HG03060 (cell line): ENCODE measurements at regions not wholly inside any gene's neighbourhood (a gene's known extent, or its start where the extent isn't known, plus 50 kb on each side); places are given as distances from the start of the nearest gene placed in this dataset.
"Not testable (repeated sequence)": the region's sequence is repeated elsewhere in the genome, so short reads cannot be mapped to it uniquely, and the experiment has no call there.

Experiments used
- ATAC-seq: cut with Tn5 transposase; IDR thresholded peaks from one replicate; pipeline ENCODE4 v1.9.1; 2021; ENCODE audit warnings: low read depth, moderate number of reproducible peaks; ENCODE audit not compliant: unreplicated experiment

DNA sequence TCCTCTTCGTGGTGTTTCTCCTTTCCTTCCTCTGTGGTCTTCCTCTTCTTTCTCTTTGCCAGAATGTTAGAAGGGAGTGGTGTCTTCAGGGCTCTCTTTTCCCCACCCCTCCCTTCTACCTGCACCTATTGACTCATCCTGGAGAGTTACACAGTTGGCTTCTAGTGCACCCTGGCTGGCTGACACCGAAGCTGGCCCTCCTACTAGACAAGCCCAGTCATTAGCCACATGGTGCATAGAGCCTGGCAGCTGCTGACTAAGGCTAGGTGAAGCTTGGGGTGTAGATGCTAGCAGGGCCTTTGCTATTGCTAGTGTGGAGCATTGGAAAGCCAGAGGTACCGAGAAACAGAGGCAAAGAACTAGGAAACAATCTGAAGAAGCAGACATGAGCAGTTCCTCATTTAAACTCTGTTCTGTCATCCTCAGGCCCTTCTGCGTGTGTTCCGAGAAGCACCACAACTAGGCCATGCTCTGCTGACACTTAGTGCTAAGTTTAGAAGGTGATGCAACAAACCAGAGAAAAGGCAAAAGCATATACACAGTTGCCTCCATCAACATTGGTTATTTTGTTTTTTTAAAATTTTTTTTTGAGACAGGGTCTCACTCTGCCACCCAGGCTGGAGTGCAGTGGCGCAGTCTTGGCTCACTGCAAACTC is 213.9 kb downstream of the BAMBI start:
- no peak for ATAC-seq

DNA sequence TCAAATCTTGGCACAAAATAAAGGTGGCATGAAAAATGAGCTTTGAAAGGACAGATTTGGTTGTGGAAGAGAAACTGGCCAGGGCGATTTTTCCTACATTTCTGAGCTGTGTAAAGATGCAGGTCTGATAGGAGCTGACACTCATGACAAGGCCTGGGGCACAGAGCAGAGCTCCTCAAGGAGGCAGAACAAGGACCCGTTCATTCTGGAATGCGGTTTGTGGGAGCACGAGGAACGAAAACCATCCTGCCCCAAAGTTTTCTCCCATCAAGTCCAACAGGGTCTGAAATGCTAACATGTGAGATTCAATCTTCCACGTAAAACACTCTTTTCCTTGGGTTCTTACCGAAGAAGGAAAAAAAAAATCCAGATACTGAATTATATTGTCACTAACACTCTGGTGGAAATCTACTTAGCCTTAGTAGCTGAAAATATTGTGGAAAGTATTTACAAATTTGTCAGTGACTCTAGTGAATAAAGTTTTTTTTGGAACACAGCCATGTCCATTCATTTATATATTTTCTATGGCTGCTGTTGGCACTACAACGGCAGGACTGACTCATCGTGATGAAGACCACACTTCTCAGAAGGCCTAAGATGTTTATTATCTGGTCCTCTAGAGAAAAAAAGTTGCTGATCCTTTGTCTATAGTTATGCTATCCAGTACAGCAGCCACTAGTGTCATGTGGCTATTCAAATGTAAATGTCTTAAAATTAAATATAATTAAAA is 215.7 kb downstream of the BAMBI start:
- no peak for ATAC-seq

DNA sequence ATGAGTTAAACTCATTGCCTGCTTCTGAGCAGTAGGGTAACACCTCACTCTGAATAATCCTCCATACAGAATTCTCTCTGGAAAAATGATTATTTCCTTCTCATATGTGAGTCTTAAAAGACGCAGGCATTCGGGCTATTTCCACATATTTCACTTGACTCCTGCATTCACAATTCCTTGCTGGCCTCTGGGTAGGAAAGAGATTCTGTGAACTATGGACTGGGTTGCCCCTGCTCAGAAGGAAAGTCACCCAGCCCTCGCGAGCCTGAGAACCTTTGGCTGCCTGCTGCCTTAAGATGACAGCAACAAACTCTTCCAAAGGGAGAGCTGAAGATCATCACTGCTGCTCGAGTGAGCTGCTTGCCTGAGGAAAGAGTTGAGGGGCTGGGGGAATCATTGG is 216.8 kb downstream of the BAMBI start:
- ATAC-seq, result no peak

DNA sequence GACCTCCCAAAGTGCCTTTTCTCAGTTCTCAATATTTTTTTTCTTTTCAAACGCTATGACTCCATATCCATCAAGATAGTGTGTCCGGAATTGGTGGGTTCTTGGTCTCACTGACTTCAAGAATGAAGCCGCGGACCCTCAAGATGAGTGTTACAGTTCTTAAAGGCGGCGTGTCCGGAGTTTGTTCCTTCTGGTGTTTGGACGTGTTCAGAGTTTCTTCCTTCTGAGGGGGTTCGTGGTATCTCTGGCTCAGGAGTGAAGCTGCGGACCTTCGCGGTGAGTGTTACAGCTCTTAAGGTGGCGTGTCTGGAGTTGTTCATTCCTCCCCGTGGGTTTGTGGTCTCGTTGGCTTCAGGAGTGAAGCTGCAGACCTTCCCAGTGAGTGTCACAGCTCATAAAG is 218.3 kb downstream of the BAMBI start:
- ATAC-seq, result not testable (repeated sequence)

DNA sequence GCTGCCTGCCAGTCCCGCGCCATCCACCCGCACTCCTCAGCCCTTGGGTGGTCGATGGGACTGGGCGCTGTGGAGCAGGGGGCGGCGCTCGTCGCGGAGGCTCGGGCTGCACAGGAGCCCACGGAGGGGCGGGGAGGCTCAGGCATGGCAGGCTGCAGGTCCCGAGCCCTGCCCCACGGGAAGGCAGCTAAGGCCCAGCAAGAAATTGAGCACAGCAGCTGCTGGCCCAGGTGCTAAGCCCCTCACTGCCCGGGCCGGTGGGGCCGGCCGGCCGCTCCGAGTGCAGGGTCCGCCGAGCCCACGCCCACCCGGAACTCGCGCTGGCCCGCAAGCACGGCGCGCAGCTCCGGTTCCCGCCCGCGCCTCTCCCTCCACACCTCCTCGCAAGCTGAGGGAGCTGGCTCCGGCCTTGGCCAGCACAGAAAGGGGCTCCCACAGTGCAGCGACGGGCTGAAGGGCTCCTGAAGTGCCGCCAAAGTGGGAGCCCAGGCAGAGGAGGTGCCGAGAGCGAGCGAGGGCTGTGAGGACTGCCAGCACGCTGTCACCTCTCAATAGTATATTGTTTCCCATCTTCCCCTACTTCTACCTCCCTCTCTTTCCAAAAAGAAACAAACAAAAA is 219.6 kb downstream of the BAMBI start:
- not testable (repeated sequence) for ATAC-seq

DNA sequence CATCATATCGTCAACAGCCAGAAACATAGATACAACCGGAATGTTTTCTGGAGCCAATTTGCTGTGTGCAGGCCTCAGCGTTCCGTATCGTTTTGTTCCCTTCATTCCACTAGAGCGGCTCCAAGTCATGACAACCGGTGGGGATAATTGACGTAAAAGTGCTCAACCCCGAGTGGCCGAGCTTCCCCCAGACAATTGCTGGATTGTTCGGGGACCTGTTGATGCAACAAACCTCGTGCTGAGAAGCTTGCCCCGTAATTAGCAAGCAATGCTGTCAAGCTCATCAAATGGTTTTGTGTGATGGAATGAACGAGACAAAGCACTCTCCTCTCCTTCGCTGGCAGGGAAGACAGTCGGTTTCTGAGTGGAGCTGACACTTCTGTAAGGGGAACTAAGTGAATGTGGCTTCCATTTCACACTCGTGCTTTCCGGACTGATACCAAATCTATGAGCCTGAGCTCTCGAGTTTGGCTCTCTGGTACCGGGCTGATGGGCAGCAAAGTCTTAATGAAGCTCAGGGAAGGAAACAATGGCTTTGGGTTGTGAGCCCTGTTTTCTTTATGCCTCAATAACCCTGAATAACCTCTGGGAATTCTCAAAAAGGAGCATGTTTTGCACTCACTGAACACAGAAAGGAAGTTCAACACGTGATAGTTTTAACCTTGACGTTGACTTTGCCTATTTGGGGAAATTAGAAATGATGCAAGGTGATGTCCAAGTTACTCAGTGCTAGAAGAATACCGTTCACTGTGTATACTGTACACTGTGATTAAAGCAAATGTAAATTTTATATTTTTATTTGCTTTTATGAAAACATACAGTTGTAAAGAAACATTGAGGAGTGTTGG is 220.5 kb downstream of the BAMBI start:
- ATAC-seq, result no peak

DNA sequence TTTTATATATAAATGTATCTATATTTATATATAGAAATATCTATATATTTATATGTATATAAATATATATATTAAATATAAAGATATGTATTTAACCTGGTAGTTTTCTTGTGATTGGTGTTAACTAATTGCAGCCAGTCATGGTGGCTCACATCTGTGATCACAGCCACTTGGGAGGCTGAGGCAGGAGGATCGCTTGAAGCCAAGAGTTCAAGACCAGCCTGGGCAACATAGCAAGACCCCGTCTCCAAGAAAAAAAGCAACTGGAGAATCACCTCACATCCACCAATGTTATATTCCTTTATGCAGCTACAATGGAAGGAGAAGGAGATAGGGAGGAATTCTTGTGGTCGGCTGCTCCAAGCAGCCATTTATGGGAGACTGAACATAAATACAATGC is 224.9 kb downstream of the BAMBI start:
- no peak for ATAC-seq

DNA sequence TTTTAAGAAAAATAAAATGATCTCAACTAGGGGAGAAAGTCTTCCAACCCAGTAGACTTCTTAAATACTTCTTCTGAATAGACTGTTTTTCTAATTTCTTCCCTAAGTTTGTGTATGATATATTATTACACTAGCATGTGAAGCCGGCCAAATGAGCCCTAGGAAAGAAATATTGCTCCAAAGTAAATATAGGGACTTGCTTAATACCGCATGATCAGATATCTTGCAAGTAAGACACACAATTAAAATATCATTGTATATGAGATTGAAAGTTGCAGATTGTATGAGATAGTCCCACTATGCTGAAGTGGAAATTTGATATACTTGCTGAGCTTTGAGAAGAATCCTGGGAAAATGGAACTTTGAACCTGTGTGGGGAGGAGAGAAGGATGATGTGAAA is 225.7 kb downstream of the BAMBI start:
- ATAC-seq, result no peak

DNA sequence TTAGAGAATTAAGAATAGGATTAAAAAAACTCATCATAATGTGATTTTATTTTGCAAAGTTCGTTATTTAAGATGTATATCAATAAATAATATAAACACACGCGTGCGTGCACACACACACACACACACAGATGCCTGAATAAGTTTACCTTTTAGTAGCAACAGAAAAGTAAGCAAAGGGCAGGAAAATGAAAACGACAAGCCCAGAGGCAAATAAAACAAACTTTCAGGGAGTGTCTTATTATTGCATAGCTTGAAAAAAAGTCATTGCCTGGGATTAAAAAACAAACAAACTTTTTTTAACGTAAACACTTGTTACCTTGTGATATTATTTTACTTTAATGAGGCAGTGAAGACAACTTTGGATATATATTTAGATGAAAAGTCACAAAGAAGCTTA is 226.4 kb downstream of the BAMBI start:
- no peak for ATAC-seq

DNA sequence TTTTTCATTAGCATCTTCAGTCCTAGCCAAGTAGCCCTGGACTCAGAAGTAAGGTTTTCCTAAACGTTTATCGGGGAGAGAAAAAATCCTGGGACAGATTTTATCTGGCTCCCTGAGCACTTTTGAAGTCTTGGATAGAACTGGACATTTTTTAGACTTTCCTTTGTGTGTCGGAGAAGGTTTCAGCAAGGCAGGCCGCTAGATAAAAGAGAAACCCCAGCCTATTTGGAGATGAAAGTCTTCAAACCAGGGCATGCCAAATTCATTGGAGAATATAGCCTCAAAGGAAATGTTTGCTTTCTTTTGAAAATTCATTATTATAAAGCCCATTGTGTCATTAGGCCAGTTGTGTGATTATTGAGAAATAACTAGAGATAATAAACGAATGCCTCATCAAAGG is 228.1 kb downstream of the BAMBI start:
- ATAC-seq, result no peak

DNA sequence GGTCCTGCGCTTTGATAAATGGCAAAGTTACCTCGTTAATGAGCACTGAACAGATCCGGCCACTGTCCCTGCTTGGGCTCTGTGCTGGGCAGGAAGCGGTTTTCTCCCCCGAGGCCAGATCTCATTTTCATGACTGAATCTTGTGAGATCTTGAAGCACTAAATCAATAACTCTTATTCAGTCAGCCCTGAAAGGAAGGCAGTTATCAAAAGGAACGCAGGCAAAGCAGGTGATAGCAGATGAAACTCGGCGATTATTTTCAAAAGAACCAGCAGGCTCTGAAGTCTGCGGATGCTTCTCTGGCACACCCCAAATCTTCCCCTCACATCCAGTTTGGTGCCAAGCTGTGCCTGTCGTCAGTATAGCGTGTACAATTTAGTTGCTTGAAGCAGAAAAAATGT is 228.7 kb downstream of the BAMBI start:
- ATAC-seq, result no peak

DNA sequence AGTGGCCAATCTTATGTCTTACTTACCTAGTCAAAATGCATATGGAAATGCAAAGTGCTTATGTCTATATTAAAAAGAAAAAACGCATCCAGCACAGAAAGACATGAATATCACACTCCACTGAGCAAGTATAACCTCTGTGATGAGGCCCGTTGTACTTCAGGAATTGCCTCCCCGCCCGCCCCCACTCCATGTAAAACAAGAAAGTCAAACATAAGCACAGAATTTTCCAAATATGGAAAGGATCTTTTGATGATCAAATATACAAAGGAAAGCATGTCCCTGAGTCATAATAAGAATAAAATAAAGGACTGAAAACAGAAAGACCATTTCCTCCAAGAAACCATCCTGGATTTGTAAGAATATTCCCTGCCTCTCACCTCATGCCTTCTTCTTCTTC is 229.1 kb downstream of the BAMBI start:
- ATAC-seq, result no peak

DNA sequence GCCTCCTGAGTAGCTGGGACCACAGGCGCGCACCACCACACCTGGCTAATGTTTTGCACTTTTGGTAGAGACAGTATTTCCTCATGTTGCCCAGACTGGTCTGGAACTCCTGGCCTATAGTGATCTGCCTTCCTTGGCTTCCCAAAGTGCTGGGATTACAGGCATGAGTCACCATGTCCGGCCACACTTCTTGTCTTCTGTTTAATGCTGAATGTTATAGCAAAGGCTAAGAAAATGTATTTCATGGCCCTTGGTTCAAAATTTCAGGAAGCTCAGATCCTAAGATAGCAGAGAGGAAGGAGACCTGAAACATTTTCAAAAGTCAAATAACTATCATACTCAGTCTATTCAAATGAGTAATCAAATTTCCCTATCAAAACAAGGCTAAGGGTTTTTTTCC is 229.6 kb downstream of the BAMBI start:
- ATAC-seq, result no peak

DNA sequence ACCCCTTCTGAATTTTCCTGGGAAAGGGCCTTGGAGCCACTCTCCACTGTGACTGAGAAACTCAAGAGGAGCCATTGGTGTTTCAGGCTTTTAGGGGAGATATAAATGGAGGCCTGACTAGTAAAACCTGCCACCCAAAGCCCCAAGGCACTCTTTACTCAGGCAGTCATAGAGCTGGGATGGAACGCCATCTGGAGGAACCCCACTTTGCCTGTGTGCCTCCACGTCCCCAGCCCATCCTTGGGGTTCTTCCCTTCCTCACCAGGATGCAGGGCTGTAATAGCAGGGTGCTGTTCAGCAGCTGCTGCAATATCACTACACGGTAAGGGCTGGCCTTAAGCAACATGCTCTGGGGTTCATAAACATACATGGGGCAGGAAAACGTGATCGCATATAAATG is 232.6 kb downstream of the BAMBI start:
- no peak for ATAC-seq

DNA sequence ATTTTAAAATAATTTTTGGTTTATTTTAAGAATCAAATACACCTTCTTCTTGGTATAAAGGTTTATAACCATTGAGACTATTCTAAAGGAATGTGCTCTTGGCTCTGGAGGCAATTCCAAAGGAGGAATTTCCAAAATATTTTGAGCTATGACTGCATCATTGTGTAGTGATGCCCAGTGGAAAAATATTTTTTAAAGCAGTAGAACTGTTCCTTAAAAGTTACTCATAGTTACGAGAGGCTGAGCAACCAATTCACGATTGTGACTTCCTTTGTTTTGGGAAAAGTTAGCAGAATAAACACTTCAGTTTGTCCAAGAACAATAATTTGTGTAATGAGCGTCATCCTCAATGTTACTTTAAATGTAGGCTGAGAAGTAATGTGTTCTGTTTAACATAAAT is 233.6 kb downstream of the BAMBI start:
- no peak for ATAC-seq

DNA sequence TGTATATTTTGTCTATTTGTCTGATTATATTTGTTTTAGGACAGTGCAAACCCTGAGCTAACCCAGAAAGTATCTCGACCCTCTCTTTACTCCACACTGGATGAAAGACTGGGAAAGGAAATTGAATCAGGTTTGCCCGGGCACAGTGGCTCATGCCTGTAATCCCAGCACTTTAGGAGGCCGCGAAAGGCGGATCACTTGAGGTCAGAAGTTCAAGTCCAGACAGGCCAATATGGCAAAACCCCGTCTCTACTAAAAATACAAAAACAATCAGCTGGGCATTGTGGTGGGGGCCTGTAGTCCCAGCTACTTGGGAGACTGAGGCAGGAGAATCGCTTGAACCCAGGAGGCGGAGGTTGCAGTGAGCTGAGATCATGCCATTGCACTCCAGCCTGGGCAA is 234.2 kb downstream of the BAMBI start:
- not testable (repeated sequence) for ATAC-seq

DNA sequence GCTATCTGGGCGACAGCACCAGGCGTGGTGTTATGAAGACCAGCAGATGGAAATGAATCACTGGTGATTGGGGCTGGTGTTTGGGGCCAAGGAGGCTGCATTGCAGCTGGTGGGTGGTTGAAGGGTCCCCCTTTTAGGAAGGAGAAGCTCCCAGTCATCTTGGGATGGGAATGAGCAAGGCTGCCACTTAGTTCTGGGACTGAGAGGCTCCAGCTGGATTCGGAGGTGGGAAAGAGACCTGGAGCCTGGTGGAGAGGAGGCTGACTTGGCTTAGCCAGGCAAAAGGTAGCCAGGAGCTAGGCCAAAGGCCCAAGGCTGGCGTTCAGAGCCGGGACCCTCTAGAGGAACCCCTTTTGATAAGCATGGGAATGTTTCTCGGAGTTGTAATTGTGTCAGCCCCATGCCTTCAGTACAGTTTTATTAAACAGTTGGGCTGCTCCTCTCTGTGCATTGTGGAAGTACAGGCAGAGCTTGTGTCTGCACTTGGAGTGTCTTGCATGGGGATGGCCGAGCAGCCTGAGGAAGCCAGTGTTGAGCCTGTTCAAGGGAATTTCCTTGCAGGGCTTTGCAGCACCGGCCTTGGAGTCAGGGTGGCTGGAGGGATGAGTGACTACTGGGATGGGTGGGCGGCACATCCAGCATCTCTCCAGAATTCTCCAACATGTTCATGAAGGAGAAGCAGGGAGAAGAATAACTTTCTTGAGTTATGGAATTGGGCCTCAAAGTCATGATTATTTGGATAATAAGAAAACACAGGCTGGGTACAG is 234.9 kb downstream of the BAMBI start:
- no peak for ATAC-seq

DNA sequence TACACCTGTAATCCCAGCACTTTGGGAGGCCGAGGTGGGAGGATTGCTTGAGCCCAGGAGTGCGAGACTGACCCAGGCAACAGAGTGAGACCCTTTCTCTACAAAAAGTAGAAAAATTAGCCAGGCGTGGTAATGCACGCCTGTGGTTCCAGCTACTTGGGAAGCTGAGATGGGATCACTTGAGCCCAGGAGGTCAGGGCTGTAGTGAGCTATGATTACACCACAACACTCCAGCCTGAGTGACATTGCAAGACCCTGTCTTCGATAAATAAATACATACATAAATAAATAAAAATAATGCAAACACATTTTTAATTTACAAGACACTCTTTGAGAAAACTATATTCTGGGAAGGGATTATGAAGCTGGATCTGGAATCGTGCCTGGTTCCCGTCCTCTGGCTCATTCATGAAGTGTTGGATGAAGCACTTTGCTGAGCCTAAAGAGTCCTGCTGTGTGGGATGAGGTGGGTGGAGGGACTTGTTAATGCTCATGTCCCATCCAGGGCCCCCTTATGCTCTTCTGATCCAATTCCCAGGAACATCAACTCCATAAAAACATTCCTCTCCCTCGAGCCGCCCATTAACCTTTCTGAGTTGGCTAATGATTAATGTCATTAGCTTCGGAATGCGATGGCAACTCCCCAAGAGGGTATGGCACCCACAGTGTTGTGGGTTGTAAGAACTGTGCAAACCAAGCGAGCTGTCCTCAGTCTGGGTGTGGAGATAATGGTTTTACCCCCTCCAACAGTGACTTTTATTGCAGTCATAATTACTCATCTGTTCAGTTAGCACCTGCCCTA is 236.3 kb downstream of the BAMBI start:
- ATAC-seq, result no peak

DNA sequence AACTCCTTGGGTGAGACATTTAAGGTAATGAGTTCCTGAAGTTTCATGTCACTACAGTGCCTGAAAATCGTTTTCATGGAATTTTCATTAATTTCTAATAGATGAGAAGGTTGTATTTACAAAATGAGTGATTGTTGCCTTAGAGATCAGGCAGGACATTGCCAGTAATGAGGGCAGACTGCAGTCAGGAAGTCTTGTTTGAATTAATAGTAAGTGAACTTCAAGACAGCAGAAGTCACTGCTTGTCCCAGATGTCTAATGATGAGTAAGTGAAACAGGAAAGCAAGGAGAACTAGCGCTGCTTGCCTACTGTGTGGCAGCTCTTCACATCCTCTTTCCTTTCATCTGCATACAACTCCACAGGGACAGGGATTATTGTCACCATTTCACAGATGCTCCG is 237.4 kb downstream of the BAMBI start:
- no peak for ATAC-seq
